Liver (tissue), 8 donors: ENCODE measurements at regions not wholly inside any gene's neighbourhood (a gene's known extent, or its start where the extent isn't known, plus 50 kb on each side); places are given as distances from the start of the nearest gene placed in this dataset.

Experiments
- DNase-seq: peaks from one replicate; pipeline ENCODE4 v3.0.0-alpha.2; 2017; ENCODE audit warnings: low spot score
- H3K27ac ChIP-seq, 2 donors: one replicate each; pipeline ENCODE4 v1.7.0; 2013; ENCODE audit warnings: inconsistent platforms in 2 of 2, low read length in 2 of 2, control low read depth in 1 of 2, low read depth in 1 of 2, mild to moderate bottlenecking in 1 of 2
- H3K27me3 ChIP-seq, 4 donors: one replicate each; pipeline versions ENCODE4 v1.6.1 to v1.7.0; 2013; ENCODE audit warnings: low read length in 3 of 4, inconsistent platforms in 1 of 4, mild to moderate bottlenecking in 1 of 4, moderate library complexity in 1 of 4; ENCODE audit not compliant: control insufficient read depth in 4 of 4, insufficient read depth in 4 of 4
- H3K36me3 ChIP-seq, 4 donors: one replicate each; pipeline versions ENCODE4 v1.6.1 to v1.7.0; 2013; ENCODE audit warnings: low read length in 3 of 4, mild to moderate bottlenecking in 3 of 4, low read depth in 1 of 4, moderate library complexity in 1 of 4; ENCODE audit not compliant: control insufficient read depth in 4 of 4, insufficient read depth in 3 of 4
- H3K4me1 ChIP-seq, 4 donors: one replicate each; pipeline versions ENCODE4 v1.6.1 to v1.7.0; 2013; ENCODE audit warnings: low read length in 3 of 4, mild to moderate bottlenecking in 3 of 4, moderate library complexity in 1 of 4; ENCODE audit not compliant: control insufficient read depth in 4 of 4, insufficient read depth in 4 of 4
- H3K4me3 ChIP-seq, 3 donors: one replicate each; pipeline versions ENCODE4 v1.6.1 to v1.7.0; 2013; ENCODE audit warnings: low read length in 3 of 3, control low read depth in 1 of 3, low read depth in 1 of 3, mild to moderate bottlenecking in 1 of 3
- H3K9ac ChIP-seq, 2 donors: one replicate each; pipeline ENCODE4 v1.7.0; 2013; ENCODE audit warnings: low read length in 2 of 2, mild to moderate bottlenecking in 2 of 2, moderate library complexity in 2 of 2, control low read depth in 1 of 2, low read depth in 1 of 2
- H3K9me3 ChIP-seq, 4 donors: one replicate each; pipeline versions ENCODE4 v1.6.1 to v1.7.0; 2013; ENCODE audit warnings: low read length in 3 of 4; ENCODE audit not compliant: control insufficient read depth in 4 of 4
- ATF3 ChIP-seq: IDR thresholded peaks from 2 replicates; pipeline ENCODE4 v1.6.1; 2016; ENCODE audit warnings: antibody characterized with exemption
- CTCF ChIP-seq: fragments of 150-350 bp; IDR thresholded peaks from 2 replicates; pipeline ENCODE4 v1.5.1; 2017; ENCODE audit warnings: improper control_type of control experiment, low read depth, low read length; ENCODE audit not compliant: missing input control
- FOXA1 ChIP-seq: IDR thresholded peaks from 2 replicates; pipeline ENCODE4 v1.6.1; 2016; ENCODE audit warnings: antibody characterized with exemption
- FOXA2 ChIP-seq: IDR thresholded peaks from 2 replicates; pipeline ENCODE4 v1.6.1; 2016; ENCODE audit warnings: antibody characterized with exemption
- GABPA ChIP-seq, 2 donors: IDR thresholded peaks in 1 of 2; conservative IDR thresholded peaks in 1 of 2; 2 replicates each; pipeline ENCODE4 v1.6.1; 2016; ENCODE audit warnings: antibody characterized with exemption in 2 of 2, mild to moderate bottlenecking in 1 of 2, moderate library complexity in 1 of 2
- HNF4A ChIP-seq, 2 donors: conservative IDR thresholded peaks; 2 replicates each; pipeline ENCODE4 v1.6.1; 2016; ENCODE audit warnings: antibody characterized with exemption in 2 of 2, mild to moderate bottlenecking in 2 of 2
- HNF4G ChIP-seq: IDR thresholded peaks from 2 replicates; pipeline ENCODE4 v1.6.1; 2016; ENCODE audit warnings: antibody characterized with exemption
- JUND ChIP-seq, 2 donors: IDR thresholded peaks; 2 replicates each; pipeline ENCODE4 v1.6.1; 2016; ENCODE audit warnings: antibody characterized with exemption in 2 of 2
- MAX ChIP-seq: IDR thresholded peaks from 2 replicates; pipeline ENCODE4 v1.6.1; 2016; ENCODE audit warnings: antibody characterized with exemption
- NR2F2 ChIP-seq: IDR thresholded peaks from 2 replicates; pipeline ENCODE4 v1.6.1; 2016; ENCODE audit warnings: antibody characterized with exemption
- RAD21 ChIP-seq, 2 donors: IDR thresholded peaks; 2 replicates each; pipeline ENCODE4 v1.6.1; 2016; ENCODE audit warnings: antibody characterized with exemption in 2 of 2, mild to moderate bottlenecking in 2 of 2
- REST ChIP-seq: IDR thresholded peaks from 2 replicates; pipeline ENCODE4 v1.6.1; 2016; ENCODE audit warnings: antibody characterized with exemption, mild to moderate bottlenecking
- RXRA ChIP-seq, 2 donors: IDR thresholded peaks; 2 replicates each; pipeline ENCODE4 v1.6.1; 2017 to 2018; ENCODE audit warnings: antibody characterized with exemption in 2 of 2, mild to moderate bottlenecking in 1 of 2
- TAF1 ChIP-seq: conservative IDR thresholded peaks from 2 replicates; pipeline ENCODE4 v1.6.1; 2016; ENCODE audit warnings: antibody characterized with exemption, mild to moderate bottlenecking
- YY1 ChIP-seq: IDR thresholded peaks from 2 replicates; pipeline ENCODE4 v1.6.1; 2016; ENCODE audit warnings: antibody characterized with exemption, mild to moderate bottlenecking
- ZBTB33 ChIP-seq: IDR thresholded peaks from 2 replicates; pipeline ENCODE4 v1.6.1; 2016; ENCODE audit warnings: antibody characterized with exemption
- whole genome bisulfite sequencing: extraction: QIAGEN DNeasy Blood & Tissue Kit; methylation state at CpG from one replicate; pipeline ENCODE4 v1.1.7; 2013; 5-methylcytosine and 5-hydroxymethylcytosine counted together
- donor health status: healthy.
- donor health status: healthy.
- donor health status: healthy.
- donor health status: healthy.
- donor health status: healthy.

- Histone ChIP-seq H3K36me3 (peaks cover 0 to 3% (median 2%) of the 10 kb centered on the region in 4 donors), H3K27me3 (no peaks in the 10 kb centered on the region), H3K27ac (no peak overlapping the region), H3K9me3 (no peaks in the 10 kb centered on the region), H3K4me3 (no peak overlapping the region), H3K4me1 (no peaks in the 10 kb centered on the region), H3K9ac (no peak overlapping the region)
- no peak for DNase-seq
- WGBS = 89% methylated on average over 5 of the region's 5 CpGs
- TF ChIP-seq NR2F2 (no peak), FOXA2 (no peak), FOXA1 (no peak), GABPA (IDR thresholded peaks at IDR 0.05 in 1 of 2, conservative IDR thresholded peaks at IDR 0.05 in 1 of 2) (no peak), TAF1 (no peak), HNF4A (conservative IDR thresholded peaks at IDR 0.05) (no peak), MAX (no peak), HNF4G (no peak), YY1 (no peak), ZBTB33 (no peak), RAD21 (IDR thresholded peaks at IDR 0.05) (no peak), REST (no peak), CTCF (no peak), RXRA (IDR thresholded peaks at IDR 0.05) (no peak)
Observed at GRCh38 chr1:232438476-232438875, 191.5 kb downstream of the SIPA1L2 start.

GRCh38 chr1:232437510-232437909 is 192.4 kb downstream of the SIPA1L2 start:
- Histone ChIP-seq H3K27ac (no peak overlapping the region), H3K9ac (no peak overlapping the region), H3K27me3 (no peaks in the 10 kb centered on the region), H3K4me1 (no peaks in the 10 kb centered on the region), H3K9me3 (no peaks in the 10 kb centered on the region), H3K4me3 (no peak overlapping the region), H3K36me3 (peaks cover 0 to 6% (median 2%) of the 10 kb centered on the region in 4 donors)
- no peak for DNase-seq
- 95% methylated on average over 7 of the region's 7 CpGs for WGBS
- TF ChIP-seq FOXA2 (no peak), TAF1 (no peak), RXRA (IDR thresholded peaks at IDR 0.05) (no peak), JUND (IDR thresholded peaks at IDR 0.05) (no peak), FOXA1 (no peak), REST (no peak), GABPA (IDR thresholded peaks at IDR 0.05 in 1 of 2, conservative IDR thresholded peaks at IDR 0.05 in 1 of 2) (no peak), YY1 (no peak), MAX (no peak), ATF3 (no peak), HNF4G (no peak)
